Liver (tissue), 8 donors: ENCODE measurements at regions not wholly inside any gene's neighbourhood (a gene's known extent, or its start where the extent isn't known, plus 50 kb on each side); places are given as distances from the start of the nearest gene placed in this dataset.

Experiments
- DNase-seq: peaks from one replicate; pipeline ENCODE4 v3.0.0-alpha.2; 2017; ENCODE audit warnings: low spot score
- H3K27ac ChIP-seq, 2 donors: one replicate each; pipeline ENCODE4 v1.7.0; 2013; ENCODE audit warnings: inconsistent platforms in 2 of 2, low read length in 2 of 2, control low read depth in 1 of 2, low read depth in 1 of 2, mild to moderate bottlenecking in 1 of 2
- H3K27me3 ChIP-seq, 4 donors: one replicate each; pipeline versions ENCODE4 v1.6.1 to v1.7.0; 2013; ENCODE audit warnings: low read length in 3 of 4, inconsistent platforms in 1 of 4, mild to moderate bottlenecking in 1 of 4, moderate library complexity in 1 of 4; ENCODE audit not compliant: control insufficient read depth in 4 of 4, insufficient read depth in 4 of 4
- H3K36me3 ChIP-seq, 4 donors: one replicate each; pipeline versions ENCODE4 v1.6.1 to v1.7.0; 2013; ENCODE audit warnings: low read length in 3 of 4, mild to moderate bottlenecking in 3 of 4, low read depth in 1 of 4, moderate library complexity in 1 of 4; ENCODE audit not compliant: control insufficient read depth in 4 of 4, insufficient read depth in 3 of 4
- H3K4me1 ChIP-seq, 4 donors: one replicate each; pipeline versions ENCODE4 v1.6.1 to v1.7.0; 2013; ENCODE audit warnings: low read length in 3 of 4, mild to moderate bottlenecking in 3 of 4, moderate library complexity in 1 of 4; ENCODE audit not compliant: control insufficient read depth in 4 of 4, insufficient read depth in 4 of 4
- H3K4me3 ChIP-seq, 3 donors: one replicate each; pipeline versions ENCODE4 v1.6.1 to v1.7.0; 2013; ENCODE audit warnings: low read length in 3 of 3, control low read depth in 1 of 3, low read depth in 1 of 3, mild to moderate bottlenecking in 1 of 3
- H3K9ac ChIP-seq, 2 donors: one replicate each; pipeline ENCODE4 v1.7.0; 2013; ENCODE audit warnings: low read length in 2 of 2, mild to moderate bottlenecking in 2 of 2, moderate library complexity in 2 of 2, control low read depth in 1 of 2, low read depth in 1 of 2
- H3K9me3 ChIP-seq, 4 donors: one replicate each; pipeline versions ENCODE4 v1.6.1 to v1.7.0; 2013; ENCODE audit warnings: low read length in 3 of 4; ENCODE audit not compliant: control insufficient read depth in 4 of 4
- FOXA1 ChIP-seq: IDR thresholded peaks from 2 replicates; pipeline ENCODE4 v1.6.1; 2016; ENCODE audit warnings: antibody characterized with exemption
- FOXA2 ChIP-seq: IDR thresholded peaks from 2 replicates; pipeline ENCODE4 v1.6.1; 2016; ENCODE audit warnings: antibody characterized with exemption
- GABPA ChIP-seq, 2 donors: IDR thresholded peaks in 1 of 2; conservative IDR thresholded peaks in 1 of 2; 2 replicates each; pipeline ENCODE4 v1.6.1; 2016; ENCODE audit warnings: antibody characterized with exemption in 2 of 2, mild to moderate bottlenecking in 1 of 2, moderate library complexity in 1 of 2
- HNF4A ChIP-seq, 2 donors: conservative IDR thresholded peaks; 2 replicates each; pipeline ENCODE4 v1.6.1; 2016; ENCODE audit warnings: antibody characterized with exemption in 2 of 2, mild to moderate bottlenecking in 2 of 2
- HNF4G ChIP-seq: IDR thresholded peaks from 2 replicates; pipeline ENCODE4 v1.6.1; 2016; ENCODE audit warnings: antibody characterized with exemption
- JUND ChIP-seq, 2 donors: IDR thresholded peaks; 2 replicates each; pipeline ENCODE4 v1.6.1; 2016; ENCODE audit warnings: antibody characterized with exemption in 2 of 2
- RXRA ChIP-seq, 2 donors: IDR thresholded peaks; 2 replicates each; pipeline ENCODE4 v1.6.1; 2017 to 2018; ENCODE audit warnings: antibody characterized with exemption in 2 of 2, mild to moderate bottlenecking in 1 of 2
- SP1 ChIP-seq: IDR thresholded peaks from 2 replicates; pipeline ENCODE4 v1.6.1; 2018; ENCODE audit warnings: antibody characterized with exemption, mild to moderate bottlenecking
- TAF1 ChIP-seq: conservative IDR thresholded peaks from 2 replicates; pipeline ENCODE4 v1.6.1; 2016; ENCODE audit warnings: antibody characterized with exemption, mild to moderate bottlenecking
- YY1 ChIP-seq: IDR thresholded peaks from 2 replicates; pipeline ENCODE4 v1.6.1; 2016; ENCODE audit warnings: antibody characterized with exemption, mild to moderate bottlenecking
- WGBS: extraction: QIAGEN DNeasy Blood & Tissue Kit; methylation state at CpG from one replicate; pipeline ENCODE4 v1.1.7; 2013; 5-methylcytosine and 5-hydroxymethylcytosine counted together
- TF ChIP-seq, protein P1 (sequence below): IDR thresholded peaks from 2 replicates; pipeline ENCODE4 v1.6.1; 2016; ENCODE audit warnings: antibody characterized with exemption, mild to moderate bottlenecking
- TF ChIP-seq, protein P2 (sequence below): IDR thresholded peaks from 2 replicates; pipeline ENCODE4 v1.6.1; 2016; ENCODE audit warnings: antibody characterized with exemption
- TF ChIP-seq, protein P3 (sequence below): IDR thresholded peaks from 2 replicates; pipeline ENCODE4 v1.6.1; 2016; ENCODE audit warnings: antibody characterized with exemption
- TF ChIP-seq, protein P4 (sequence below): fragments of 150-350 bp; IDR thresholded peaks from 2 replicates; pipeline ENCODE4 v1.5.1; 2017; ENCODE audit warnings: improper control_type of control experiment, low read depth, low read length; ENCODE audit not compliant: missing input control
- TF ChIP-seq, protein P5 (sequence below): IDR thresholded peaks from 2 replicates; pipeline ENCODE4 v1.6.1; 2016; ENCODE audit warnings: antibody characterized with exemption
- donor health status: healthy.
- donor health status: healthy.
- donor health status: healthy.
- donor health status: healthy.
- donor health status: healthy.

DNA sequence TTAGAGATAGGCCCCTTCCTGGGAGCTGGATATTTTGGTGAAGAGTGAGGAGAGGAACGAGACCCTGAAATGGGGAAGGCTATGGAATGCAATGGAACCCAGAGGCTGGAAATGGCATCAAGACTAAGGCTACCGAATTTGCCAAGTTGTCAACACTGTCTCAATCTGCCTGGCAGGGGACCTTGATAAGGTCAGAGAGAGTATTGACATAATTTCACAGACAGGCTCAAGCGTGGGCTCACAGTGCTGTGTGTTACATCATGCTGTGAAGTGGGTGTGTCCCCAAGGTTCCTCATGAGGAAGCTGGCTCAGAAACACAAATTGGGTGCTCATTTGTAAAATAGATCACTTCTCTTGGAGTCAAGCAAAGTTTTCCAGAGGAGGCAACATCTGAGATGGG, 51.8 kb upstream of the CYRIA start:
- no peak overlapping the region for H3K4me3 ChIP-seq
- 49% methylated on average over 3 of the region's 3 CpGs for whole genome bisulfite sequencing
- H3K27me3 ChIP-seq: peaks cover 0 to 4% (median 0%) of the 10 kb centered on the region in 4 donors
- H3K9ac ChIP-seq: no peak overlapping the region
- TF ChIP-seq YY1 (no peak), RXRA (IDR thresholded peaks at IDR 0.05) (peak in 1 of 2 donors; percentile 19)
- no peak for DNase-seq
- peaks cover 0 to 2% (median 1%) of the 10 kb centered on the region in 4 donors for H3K4me1 ChIP-seq
- no peaks in the 10 kb centered on the region for H3K36me3 ChIP-seq
- H3K9me3 ChIP-seq: no peaks in the 10 kb centered on the region
- no peak overlapping the region for H3K27ac ChIP-seq

DNA sequence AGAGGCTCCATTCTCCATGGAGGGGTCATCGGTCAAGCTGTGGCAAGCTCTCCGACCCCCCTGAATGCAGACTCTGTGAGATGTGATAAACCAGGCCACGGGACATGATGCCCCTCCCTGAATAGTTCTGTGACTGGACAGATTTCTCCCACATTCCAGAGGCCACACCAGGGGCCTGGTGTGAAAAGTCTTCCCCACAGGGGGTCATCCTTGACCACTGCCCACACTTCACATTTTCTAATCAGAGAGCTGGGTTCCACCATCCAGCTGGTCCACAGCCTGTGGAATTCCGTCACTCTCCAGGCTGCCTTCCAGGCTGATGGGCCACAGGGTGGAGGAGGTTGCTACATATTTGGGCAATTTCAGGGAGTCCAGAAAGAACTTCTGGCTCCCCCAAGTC, 51.3 kb upstream of the CYRIA start:
- no peak overlapping the region for H3K4me3 ChIP-seq
- 91% methylated on average over 4 of the region's 4 CpGs for WGBS
- H3K9ac ChIP-seq: no peak overlapping the region
- H3K9me3 ChIP-seq: no peaks in the 10 kb centered on the region
- peaks cover 0 to 2% (median 2%) of the 10 kb centered on the region in 4 donors for H3K4me1 ChIP-seq
- DNase-seq: no peak
- peaks cover 0 to 4% (median 0%) of the 10 kb centered on the region in 4 donors for H3K27me3 ChIP-seq
- no peak for TF ChIP-seq SP1
- TF ChIP-seq, protein P1, sequence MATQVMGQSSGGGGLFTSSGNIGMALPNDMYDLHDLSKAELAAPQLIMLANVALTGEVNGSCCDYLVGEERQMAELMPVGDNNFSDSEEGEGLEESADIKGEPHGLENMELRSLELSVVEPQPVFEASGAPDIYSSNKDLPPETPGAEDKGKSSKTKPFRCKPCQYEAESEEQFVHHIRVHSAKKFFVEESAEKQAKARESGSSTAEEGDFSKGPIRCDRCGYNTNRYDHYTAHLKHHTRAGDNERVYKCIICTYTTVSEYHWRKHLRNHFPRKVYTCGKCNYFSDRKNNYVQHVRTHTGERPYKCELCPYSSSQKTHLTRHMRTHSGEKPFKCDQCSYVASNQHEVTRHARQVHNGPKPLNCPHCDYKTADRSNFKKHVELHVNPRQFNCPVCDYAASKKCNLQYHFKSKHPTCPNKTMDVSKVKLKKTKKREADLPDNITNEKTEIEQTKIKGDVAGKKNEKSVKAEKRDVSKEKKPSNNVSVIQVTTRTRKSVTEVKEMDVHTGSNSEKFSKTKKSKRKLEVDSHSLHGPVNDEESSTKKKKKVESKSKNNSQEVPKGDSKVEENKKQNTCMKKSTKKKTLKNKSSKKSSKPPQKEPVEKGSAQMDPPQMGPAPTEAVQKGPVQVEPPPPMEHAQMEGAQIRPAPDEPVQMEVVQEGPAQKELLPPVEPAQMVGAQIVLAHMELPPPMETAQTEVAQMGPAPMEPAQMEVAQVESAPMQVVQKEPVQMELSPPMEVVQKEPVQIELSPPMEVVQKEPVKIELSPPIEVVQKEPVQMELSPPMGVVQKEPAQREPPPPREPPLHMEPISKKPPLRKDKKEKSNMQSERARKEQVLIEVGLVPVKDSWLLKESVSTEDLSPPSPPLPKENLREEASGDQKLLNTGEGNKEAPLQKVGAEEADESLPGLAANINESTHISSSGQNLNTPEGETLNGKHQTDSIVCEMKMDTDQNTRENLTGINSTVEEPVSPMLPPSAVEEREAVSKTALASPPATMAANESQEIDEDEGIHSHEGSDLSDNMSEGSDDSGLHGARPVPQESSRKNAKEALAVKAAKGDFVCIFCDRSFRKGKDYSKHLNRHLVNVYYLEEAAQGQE: no peak
- TF ChIP-seq, protein P2, sequence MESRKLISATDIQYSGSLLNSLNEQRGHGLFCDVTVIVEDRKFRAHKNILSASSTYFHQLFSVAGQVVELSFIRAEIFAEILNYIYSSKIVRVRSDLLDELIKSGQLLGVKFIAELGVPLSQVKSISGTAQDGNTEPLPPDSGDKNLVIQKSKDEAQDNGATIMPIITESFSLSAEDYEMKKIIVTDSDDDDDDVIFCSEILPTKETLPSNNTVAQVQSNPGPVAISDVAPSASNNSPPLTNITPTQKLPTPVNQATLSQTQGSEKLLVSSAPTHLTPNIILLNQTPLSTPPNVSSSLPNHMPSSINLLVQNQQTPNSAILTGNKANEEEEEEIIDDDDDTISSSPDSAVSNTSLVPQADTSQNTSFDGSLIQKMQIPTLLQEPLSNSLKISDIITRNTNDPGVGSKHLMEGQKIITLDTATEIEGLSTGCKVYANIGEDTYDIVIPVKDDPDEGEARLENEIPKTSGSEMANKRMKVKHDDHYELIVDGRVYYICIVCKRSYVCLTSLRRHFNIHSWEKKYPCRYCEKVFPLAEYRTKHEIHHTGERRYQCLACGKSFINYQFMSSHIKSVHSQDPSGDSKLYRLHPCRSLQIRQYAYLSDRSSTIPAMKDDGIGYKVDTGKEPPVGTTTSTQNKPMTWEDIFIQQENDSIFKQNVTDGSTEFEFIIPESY: no peak
- TF ChIP-seq TAF1: no peak
- TF ChIP-seq, protein P3, sequence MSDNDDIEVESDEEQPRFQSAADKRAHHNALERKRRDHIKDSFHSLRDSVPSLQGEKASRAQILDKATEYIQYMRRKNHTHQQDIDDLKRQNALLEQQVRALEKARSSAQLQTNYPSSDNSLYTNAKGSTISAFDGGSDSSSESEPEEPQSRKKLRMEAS: no peak
- TF ChIP-seq, protein P4, sequence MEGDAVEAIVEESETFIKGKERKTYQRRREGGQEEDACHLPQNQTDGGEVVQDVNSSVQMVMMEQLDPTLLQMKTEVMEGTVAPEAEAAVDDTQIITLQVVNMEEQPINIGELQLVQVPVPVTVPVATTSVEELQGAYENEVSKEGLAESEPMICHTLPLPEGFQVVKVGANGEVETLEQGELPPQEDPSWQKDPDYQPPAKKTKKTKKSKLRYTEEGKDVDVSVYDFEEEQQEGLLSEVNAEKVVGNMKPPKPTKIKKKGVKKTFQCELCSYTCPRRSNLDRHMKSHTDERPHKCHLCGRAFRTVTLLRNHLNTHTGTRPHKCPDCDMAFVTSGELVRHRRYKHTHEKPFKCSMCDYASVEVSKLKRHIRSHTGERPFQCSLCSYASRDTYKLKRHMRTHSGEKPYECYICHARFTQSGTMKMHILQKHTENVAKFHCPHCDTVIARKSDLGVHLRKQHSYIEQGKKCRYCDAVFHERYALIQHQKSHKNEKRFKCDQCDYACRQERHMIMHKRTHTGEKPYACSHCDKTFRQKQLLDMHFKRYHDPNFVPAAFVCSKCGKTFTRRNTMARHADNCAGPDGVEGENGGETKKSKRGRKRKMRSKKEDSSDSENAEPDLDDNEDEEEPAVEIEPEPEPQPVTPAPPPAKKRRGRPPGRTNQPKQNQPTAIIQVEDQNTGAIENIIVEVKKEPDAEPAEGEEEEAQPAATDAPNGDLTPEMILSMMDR: no peak
- no peak for TF ChIP-seq JUND (IDR thresholded peaks at IDR 0.05)
- TF ChIP-seq HNF4A (conservative IDR thresholded peaks at IDR 0.05): no peak
- no peak for TF ChIP-seq YY1
- no peak for TF ChIP-seq FOXA1
- TF ChIP-seq HNF4G: no peak
- no peak for TF ChIP-seq RXRA (IDR thresholded peaks at IDR 0.05)
- TF ChIP-seq, protein P5, sequence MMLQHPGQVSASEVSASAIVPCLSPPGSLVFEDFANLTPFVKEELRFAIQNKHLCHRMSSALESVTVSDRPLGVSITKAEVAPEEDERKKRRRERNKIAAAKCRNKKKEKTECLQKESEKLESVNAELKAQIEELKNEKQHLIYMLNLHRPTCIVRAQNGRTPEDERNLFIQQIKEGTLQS: no peak
- TF ChIP-seq FOXA2: no peak
- no peak for TF ChIP-seq GABPA (IDR thresholded peaks at IDR 0.05 in 1 of 2, conservative IDR thresholded peaks at IDR 0.05 in 1 of 2)
- H3K36me3 ChIP-seq: no peaks in the 10 kb centered on the region
- no peak overlapping the region for H3K27ac ChIP-seq
